ENCODE measurements at regions not wholly inside any gene's neighbourhood (a gene's known extent, or its start where the extent isn't known, plus 50 kb on each side); places are given as distances from the start of the nearest gene placed in this dataset.

DNA sequence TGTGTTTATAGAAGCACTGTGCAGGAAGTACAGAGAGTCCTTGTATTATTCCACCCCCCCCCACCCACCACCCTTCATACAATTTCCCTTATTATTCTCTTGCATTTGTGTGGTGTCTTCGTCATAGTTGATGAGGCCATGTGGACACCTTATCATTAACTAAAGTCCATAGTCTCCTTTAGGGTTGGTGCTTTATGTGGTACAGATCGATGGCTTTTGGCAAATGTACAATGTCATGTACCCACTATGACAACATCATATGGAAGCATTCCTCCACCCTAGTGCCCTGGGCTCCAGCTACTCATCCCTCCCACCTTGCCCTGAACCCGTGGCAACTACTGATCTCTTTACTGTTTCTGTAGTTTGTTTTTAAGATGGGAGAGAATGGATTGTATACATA lies 93.8 kb upstream of the HDAC4 start:
- no peaks in the 10 kb centered on the region for H3K79me2 ChIP-seq (replicated peaks; ENCODE audit: insufficient read depth)
- no peaks in the 10 kb centered on the region for H3F3A ChIP-seq (replicated peaks; ENCODE audit: low read depth)
- ATAC-seq (no peak), DNase-seq (ENCODE audit: low spot score) (no peak)
- no peak overlapping the region for H3K4me2 ChIP-seq
- H3K4me1 Mint-ChIP-seq, result no peaks in the 10 kb centered on the region
- no peaks in the 10 kb centered on the region for H3K4me1 ChIP-seq (ENCODE audit: insufficient read depth)
- H2AFZ ChIP-seq, result no peak overlapping the region
- no peak overlapping the region for H3K4me3 ChIP-seq
- H3K27me3 Mint-ChIP-seq (ENCODE audit: insufficient read depth, low read depth, poor library complexity), result peaks cover 7% of the 10 kb centered on the region
- TF ChIP-seq CREB1 (CRISPR knock-in tag; IDR thresholded peaks at IDR 0.05; ENCODE audit: low read depth) (no peak), ZNF114 (CRISPR knock-in tag; IDR thresholded peaks at IDR 0.05) (no peak), NANOG (IDR thresholded peaks at IDR 0.05; ENCODE audit: borderline replicate concordance) (no peak), POLR2AphosphoS5 (IDR thresholded peaks at IDR 0.05; ENCODE audit: low read depth) (no peak), ZNF462 (CRISPR knock-in tag; IDR thresholded peaks at IDR 0.05) (no peak), STAT1 (IDR thresholded peaks at IDR 0.05; ENCODE audit: unreplicated experiment) (no peak)
- TF ChIP-seq, protein P1, sequence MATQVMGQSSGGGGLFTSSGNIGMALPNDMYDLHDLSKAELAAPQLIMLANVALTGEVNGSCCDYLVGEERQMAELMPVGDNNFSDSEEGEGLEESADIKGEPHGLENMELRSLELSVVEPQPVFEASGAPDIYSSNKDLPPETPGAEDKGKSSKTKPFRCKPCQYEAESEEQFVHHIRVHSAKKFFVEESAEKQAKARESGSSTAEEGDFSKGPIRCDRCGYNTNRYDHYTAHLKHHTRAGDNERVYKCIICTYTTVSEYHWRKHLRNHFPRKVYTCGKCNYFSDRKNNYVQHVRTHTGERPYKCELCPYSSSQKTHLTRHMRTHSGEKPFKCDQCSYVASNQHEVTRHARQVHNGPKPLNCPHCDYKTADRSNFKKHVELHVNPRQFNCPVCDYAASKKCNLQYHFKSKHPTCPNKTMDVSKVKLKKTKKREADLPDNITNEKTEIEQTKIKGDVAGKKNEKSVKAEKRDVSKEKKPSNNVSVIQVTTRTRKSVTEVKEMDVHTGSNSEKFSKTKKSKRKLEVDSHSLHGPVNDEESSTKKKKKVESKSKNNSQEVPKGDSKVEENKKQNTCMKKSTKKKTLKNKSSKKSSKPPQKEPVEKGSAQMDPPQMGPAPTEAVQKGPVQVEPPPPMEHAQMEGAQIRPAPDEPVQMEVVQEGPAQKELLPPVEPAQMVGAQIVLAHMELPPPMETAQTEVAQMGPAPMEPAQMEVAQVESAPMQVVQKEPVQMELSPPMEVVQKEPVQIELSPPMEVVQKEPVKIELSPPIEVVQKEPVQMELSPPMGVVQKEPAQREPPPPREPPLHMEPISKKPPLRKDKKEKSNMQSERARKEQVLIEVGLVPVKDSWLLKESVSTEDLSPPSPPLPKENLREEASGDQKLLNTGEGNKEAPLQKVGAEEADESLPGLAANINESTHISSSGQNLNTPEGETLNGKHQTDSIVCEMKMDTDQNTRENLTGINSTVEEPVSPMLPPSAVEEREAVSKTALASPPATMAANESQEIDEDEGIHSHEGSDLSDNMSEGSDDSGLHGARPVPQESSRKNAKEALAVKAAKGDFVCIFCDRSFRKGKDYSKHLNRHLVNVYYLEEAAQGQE (IDR thresholded peaks at IDR 0.05; ENCODE audit: unreplicated experiment), result no peak
- TF ChIP-seq, protein P2, sequence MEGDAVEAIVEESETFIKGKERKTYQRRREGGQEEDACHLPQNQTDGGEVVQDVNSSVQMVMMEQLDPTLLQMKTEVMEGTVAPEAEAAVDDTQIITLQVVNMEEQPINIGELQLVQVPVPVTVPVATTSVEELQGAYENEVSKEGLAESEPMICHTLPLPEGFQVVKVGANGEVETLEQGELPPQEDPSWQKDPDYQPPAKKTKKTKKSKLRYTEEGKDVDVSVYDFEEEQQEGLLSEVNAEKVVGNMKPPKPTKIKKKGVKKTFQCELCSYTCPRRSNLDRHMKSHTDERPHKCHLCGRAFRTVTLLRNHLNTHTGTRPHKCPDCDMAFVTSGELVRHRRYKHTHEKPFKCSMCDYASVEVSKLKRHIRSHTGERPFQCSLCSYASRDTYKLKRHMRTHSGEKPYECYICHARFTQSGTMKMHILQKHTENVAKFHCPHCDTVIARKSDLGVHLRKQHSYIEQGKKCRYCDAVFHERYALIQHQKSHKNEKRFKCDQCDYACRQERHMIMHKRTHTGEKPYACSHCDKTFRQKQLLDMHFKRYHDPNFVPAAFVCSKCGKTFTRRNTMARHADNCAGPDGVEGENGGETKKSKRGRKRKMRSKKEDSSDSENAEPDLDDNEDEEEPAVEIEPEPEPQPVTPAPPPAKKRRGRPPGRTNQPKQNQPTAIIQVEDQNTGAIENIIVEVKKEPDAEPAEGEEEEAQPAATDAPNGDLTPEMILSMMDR (conservative IDR thresholded peaks at IDR 0.05; ENCODE audit: low read depth in 2 of 2), result no peak
- no peak overlapping the region for H3K27ac ChIP-seq (ENCODE audit: low read depth)
- no peaks in the 10 kb centered on the region for H3K27me3 ChIP-seq (ENCODE audit: insufficient read depth)
- no peak overlapping the region for H3K4me3 Mint-ChIP-seq
- H3K9me2 ChIP-seq (ENCODE audit: insufficient read depth), result 0 out of 2 replicates have a peak, but pooled peaks cover 3% of the 10 kb centered on the region
- no peaks in the 10 kb centered on the region for H3K36me3 Mint-ChIP-seq (ENCODE audit: low read depth)
- H4K20me1 ChIP-seq (replicated peaks; ENCODE audit: insufficient read depth), result no peaks in the 10 kb centered on the region
- H3K27ac Mint-ChIP-seq, result no peak overlapping the region
- no peaks in the 10 kb centered on the region for H3K36me3 ChIP-seq (ENCODE audit: insufficient read depth)
- peaks cover 8% of the 10 kb centered on the region; the same call in 2 of the 3 replicates for H3K9me3 Mint-ChIP-seq
